H1 (cell line): ENCODE measurements at regions not wholly inside any gene's neighbourhood (a gene's known extent, or its start where the extent isn't known, plus 50 kb on each side); places are given as distances from the start of the nearest gene placed in this dataset.

Experiments
- CTCF ChIA-PET: fragments of 300-600 bp; sonication (Branson Sonifier 250); formaldehyde crosslinking; loops from one replicate; lab custom pipeline; 2021; ENCODE audit not compliant: partially characterized antibody; lab: Charles Lee
- POLR2A ChIA-PET: fragments of 300-600 bp; sonication (Branson Sonifier 250); formaldehyde crosslinking; loops from one replicate; lab custom pipeline; 2021; ENCODE audit warnings: inconsistent platforms; ENCODE audit not compliant: partially characterized antibody; lab: Charles Lee
- DNase-seq, 2 experiments: peaks; one replicate each; pipeline versions ENCODE4 v3.0.0 to v3.0.0-alpha.2; 2010 to 2022; ENCODE audit warnings: low spot score in 2 of 2, low read depth in 1 of 2, mixed read lengths in 1 of 2
- FAIRE-seq: peaks from 2 replicates; lab custom pipeline; 2011; peaks lifted over from hg19 to GRCh38; lab: Jason Lieb, UNC
- H2AFZ ChIP-seq: 2 replicates; pipeline ENCODE4 v1.8.1; 2012; ENCODE audit warnings: low read length, inconsistent platforms
- H2AK5ac ChIP-seq: 2 replicates; pipeline ENCODE4 v1.6.1; 2013; ENCODE audit warnings: low read depth, low read length
- H2BK120ac ChIP-seq: replicated peaks from 2 replicates; pipeline ENCODE3; 2013; ENCODE audit warnings: low read depth, low read length, inconsistent platforms
- H2BK12ac ChIP-seq: 2 replicates; pipeline ENCODE4 v1.6.1; 2013; ENCODE audit warnings: low read depth, low read length
- H2BK15ac ChIP-seq: 2 replicates; pipeline ENCODE4 v1.6.1; 2013; ENCODE audit warnings: low read length
- H2BK20ac ChIP-seq: 2 replicates; pipeline ENCODE4 v1.6.1; 2013; ENCODE audit warnings: low read length
- H2BK5ac ChIP-seq: 2 replicates; pipeline ENCODE4 v1.6.1; 2013; ENCODE audit warnings: low read depth, low read length
- H3K14ac ChIP-seq: 2 replicates; pipeline ENCODE4 v1.6.1; 2013; ENCODE audit warnings: inconsistent platforms; ENCODE audit not compliant: insufficient read length
- H3K18ac ChIP-seq: 2 replicates; pipeline ENCODE4 v1.6.1; 2013; ENCODE audit warnings: low read length; ENCODE audit errors: extremely low read depth
- H3K23ac ChIP-seq: 2 replicates; pipeline ENCODE4 v1.6.1; 2013; ENCODE audit warnings: inconsistent platforms; ENCODE audit not compliant: insufficient read length
- H3K23me2 ChIP-seq: 2 replicates; pipeline ENCODE4 v1.6.1; 2013; ENCODE audit warnings: low read depth, low read length
- H3K27ac ChIP-seq: 2 replicates; pipeline ENCODE4 v1.6.1; 2011; ENCODE audit warnings: low read depth, low read length, inconsistent platforms
- H3K27me3 ChIP-seq, 4 experiments: replicated peaks in 1 of 4; 1 replicate in 1 of 4; 2 replicates in 3 of 4; pipeline versions ENCODE4 v1.6.1 to v1.8.1; 2011 to 2013; ENCODE audit warnings: low read length in 3 of 4, mild to moderate bottlenecking in 3 of 4, inconsistent platforms in 2 of 4, mixed read lengths in 2 of 4, moderate library complexity in 1 of 4; ENCODE audit not compliant: control insufficient read depth in 3 of 4, insufficient read depth in 3 of 4; ENCODE audit errors: extremely low read depth in 1 of 4
- H3K36me3 ChIP-seq, 4 experiments: 2 replicates each; pipeline versions ENCODE4 v1.6.1 to v1.8.1; 2011 to 2013; ENCODE audit warnings: mild to moderate bottlenecking in 4 of 4, low read length in 3 of 4, moderate library complexity in 2 of 4, control low read depth in 1 of 4, inconsistent platforms in 1 of 4; ENCODE audit not compliant: insufficient read depth in 4 of 4, control insufficient read depth in 2 of 4
- H3K4ac ChIP-seq: replicated peaks from 2 replicates; pipeline ENCODE3; 2013; ENCODE audit warnings: low read length, low read depth, mixed read lengths, inconsistent platforms; ENCODE audit not compliant: insufficient read length
- H3K4me1 ChIP-seq, 4 experiments: replicated peaks in 1 of 4; 1 replicate in 1 of 4; 2 replicates in 3 of 4; pipeline versions ENCODE4 v1.6.1 to v1.8.1; 2011 to 2013; ENCODE audit warnings: low read length in 3 of 4, inconsistent platforms in 2 of 4, mixed read lengths in 1 of 4; ENCODE audit not compliant: insufficient read depth in 4 of 4, control insufficient read depth in 3 of 4
- H3K4me2 ChIP-seq, 2 experiments: 2 replicates each; pipeline versions ENCODE4 v1.6.1 to v1.8.1; 2011 to 2013; ENCODE audit warnings: low read depth in 2 of 2, low read length in 2 of 2, control low read depth in 1 of 2, inconsistent platforms in 1 of 2, mild to moderate bottlenecking in 1 of 2; ENCODE audit not compliant: insufficient read depth in 1 of 2
- H3K4me3 ChIP-seq, 4 experiments: fragments of 200-600, 300-600 bp in 1 of 4; sonication (generic), shearing (Covaris generic), sonication (Bioruptor Twin) in 1 of 4; 2 replicates each; pipeline versions ENCODE4 v1.5.1 to v1.8.1; 2011 to 2016; ENCODE audit warnings: low read length in 4 of 4, low read depth in 3 of 4, control low read depth in 2 of 4, inconsistent platforms in 2 of 4, mild to moderate bottlenecking in 2 of 4, mixed read lengths in 1 of 4, moderate library complexity in 1 of 4; ENCODE audit not compliant: insufficient read depth in 2 of 4; ENCODE audit errors: extremely low read depth in 1 of 4
- H3K56ac ChIP-seq: replicated peaks from 2 replicates; pipeline ENCODE3; 2013; ENCODE audit warnings: low read depth, mild to moderate bottlenecking, mixed read lengths, low read length, inconsistent platforms; ENCODE audit not compliant: insufficient read length
- H3K79me1 ChIP-seq: 2 replicates; pipeline ENCODE4 v1.6.1; 2013; ENCODE audit warnings: low read depth, low read length, control low read depth
- H3K79me2 ChIP-seq, 2 experiments: 2 replicates each; pipeline versions ENCODE4 v1.6.1 to v1.8.1; 2012 to 2013; ENCODE audit warnings: low read length in 2 of 2, mild to moderate bottlenecking in 2 of 2, inconsistent platforms in 1 of 2; ENCODE audit not compliant: insufficient read depth in 2 of 2, control insufficient read depth in 1 of 2
- H3K9ac ChIP-seq, 4 experiments: replicated peaks in 1 of 4; 1 replicate in 1 of 4; 2 replicates in 3 of 4; pipeline versions ENCODE4 v1.6.1 to v1.8.1; 2011 to 2013; ENCODE audit warnings: low read depth in 3 of 4, low read length in 3 of 4, control low read depth in 2 of 4, mild to moderate bottlenecking in 2 of 4, moderate library complexity in 2 of 4, inconsistent platforms in 1 of 4; ENCODE audit errors: extremely low read depth in 1 of 4
- H3K9me3 ChIP-seq, 2 experiments: 2 replicates each; pipeline versions ENCODE4 v1.6.1 to v1.8.1; 2012 to 2013; ENCODE audit warnings: mild to moderate bottlenecking in 2 of 2, moderate library complexity in 2 of 2, control low read depth in 1 of 2, inconsistent platforms in 1 of 2, low read depth in 1 of 2, low read length in 1 of 2, mixed read lengths in 1 of 2; ENCODE audit not compliant: insufficient read depth in 2 of 2
- H4K20me1 ChIP-seq, 2 experiments: replicated peaks in 1 of 2; 2 replicates each; pipeline versions ENCODE3 to v1.8.1; 2011 to 2013; ENCODE audit warnings: inconsistent platforms in 2 of 2, low read length in 2 of 2, mild to moderate bottlenecking in 1 of 2; ENCODE audit not compliant: insufficient read depth in 2 of 2, control insufficient read depth in 1 of 2
- H4K5ac ChIP-seq: 2 replicates; pipeline ENCODE4 v1.6.1; 2013; ENCODE audit warnings: low read length, low read depth, mixed read lengths, inconsistent platforms; ENCODE audit not compliant: insufficient read length
- H4K8ac ChIP-seq: 2 replicates; pipeline ENCODE4 v1.8.0; 2013; ENCODE audit warnings: mild to moderate bottlenecking, moderate library complexity, low read length, inconsistent platforms; ENCODE audit not compliant: insufficient read depth; ENCODE audit errors: extremely low read depth
- H4K91ac ChIP-seq: replicated peaks from 2 replicates; pipeline ENCODE3; 2013; ENCODE audit warnings: low read length, mixed read lengths, inconsistent platforms; ENCODE audit not compliant: insufficient read length
- ASH2L ChIP-seq: fragments of 200-600, 300-600 bp; sonication (generic); IDR thresholded peaks from one replicate; pipeline ENCODE4 v1.7.1; 2017; ENCODE audit warnings: low read length
- EZH2 ChIP-seq: fragments of 200-600 bp; sonication (generic); IDR thresholded peaks from 2 replicates; pipeline ENCODE4 v1.7.1; 2012; ENCODE audit warnings: low read depth, mild to moderate bottlenecking, moderate library complexity, low read length, inconsistent platforms; ENCODE audit not compliant: severe bottlenecking
- KDM4A ChIP-seq: IDR thresholded peaks from one replicate; pipeline ENCODE4 v1.7.1; 2012; ENCODE audit warnings: low read depth, mild to moderate bottlenecking, moderate library complexity, low read length, inconsistent platforms; ENCODE audit not compliant: severe bottlenecking
- POU5F1 ChIP-seq: IDR thresholded peaks from 2 replicates; pipeline ENCODE4 v1.6.1; 2011; ENCODE audit warnings: low read depth, mild to moderate bottlenecking, low read length, moderate library complexity
- RAD21 ChIP-seq, 2 experiments: IDR thresholded peaks in 1 of 2; conservative IDR thresholded peaks in 1 of 2; 2 replicates each; pipeline ENCODE4 v1.6.1; 2011; ENCODE audit warnings: low read depth in 2 of 2, low read length in 2 of 2, improper control_type of control experiment in 1 of 2, inconsistent platforms in 1 of 2, mild to moderate bottlenecking in 1 of 2, moderate library complexity in 1 of 2
- RXRA ChIP-seq: IDR thresholded peaks from 2 replicates; pipeline ENCODE4 v1.6.1; 2011; ENCODE audit warnings: low read depth, mild to moderate bottlenecking, low read length, moderate library complexity; ENCODE audit not compliant: insufficient read depth
- SAP30 ChIP-seq: fragments of 300-600 bp; sonication (generic); IDR thresholded peaks from 2 replicates; pipeline ENCODE4 v1.7.1; 2012; ENCODE audit warnings: low read length, moderate library complexity, mild to moderate bottlenecking, inconsistent platforms; ENCODE audit not compliant: insufficient read depth, insufficient replicate concordance
- TEAD4 ChIP-seq: IDR thresholded peaks from 2 replicates; pipeline ENCODE4 v1.6.1; 2012; ENCODE audit warnings: low read depth, low read length, inconsistent platforms, mixed read lengths
- YY1 ChIP-seq: IDR thresholded peaks from 2 replicates; pipeline ENCODE4 v1.6.1; 2011; ENCODE audit warnings: low read depth, mild to moderate bottlenecking, low read length
- WGBS, 2 experiments: shearing (Covaris generic) in 1 of 2; methylation state at CpG; one replicate each; pipeline versions ENCODE4 v1.1.6 to v1.1.7; 2013 to 2015; ENCODE audit warnings: low lambda C conversion rate in 2 of 2, mixed read lengths in 2 of 2, inconsistent platforms in 1 of 2, low coverage in 1 of 2, missing lambda C conversion rate in 1 of 2; ENCODE audit not compliant: insufficient replicate concordance in 2 of 2, insufficient coverage in 1 of 2, insufficient read length in 1 of 2; ENCODE audit errors: extremely low coverage in 1 of 2, missing lambda C conversion rate in 1 of 2; 5-methylcytosine and 5-hydroxymethylcytosine counted together

GRCh38 chr18:78816916-78817315 is 162.7 kb upstream of the SALL3 start:
- no peaks in the 10 kb centered on the region for H3K23me2 ChIP-seq
- H4K8ac ChIP-seq, result no peak overlapping the region
- no peak overlapping the region for H2AFZ ChIP-seq
- no peak for FAIRE-seq
- no peaks in the 10 kb centered on the region for H3K79me1 ChIP-seq
- no peak overlapping the region for H3K23ac ChIP-seq
- no peak overlapping the region for H4K91ac ChIP-seq
- H3K4ac ChIP-seq, result no peak overlapping the region
- H4K20me1 ChIP-seq, result no peaks in the 10 kb centered on the region
- no peak overlapping the region for H3K27ac ChIP-seq
- H2AK5ac ChIP-seq, result no peak overlapping the region
- DNase-seq, result no peak
- no peak overlapping the region for H3K4me3 ChIP-seq
- H3K56ac ChIP-seq, result no peak overlapping the region
- H2BK120ac ChIP-seq, result no peak overlapping the region
- H3K79me2 ChIP-seq, result no peaks in the 10 kb centered on the region
- no peak overlapping the region for H3K18ac ChIP-seq
- H3K9ac ChIP-seq, result no peak overlapping the region
- H2BK20ac ChIP-seq, result no peak overlapping the region
- no peak overlapping the region for H3K14ac ChIP-seq
- no peak overlapping the region for H2BK5ac ChIP-seq
- no peaks in the 10 kb centered on the region for H3K27me3 ChIP-seq
- H3K9me3 ChIP-seq, result no peaks in the 10 kb centered on the region
- H4K5ac ChIP-seq, result no peak overlapping the region
- CTCF ChIA-PET, result interaction anchor here (1.2 to 2.0 kb wide), 2 partner anchors 10 to 126 kb away, joined by 3 to 5 read pairs; no protein-coding TSS in a partner anchor
- no peaks in the 10 kb centered on the region for H3K36me3 ChIP-seq
- no peak overlapping the region for H3K4me2 ChIP-seq
- TF ChIP-seq YY1 (no peak), POU5F1 (no peak), SAP30 (no peak), TEAD4 (no peak), RXRA (no peak), KDM4A (no peak), EZH2 (no peak), ASH2L (no peak), RAD21 (IDR thresholded peaks at IDR 0.05 in 1 of 2, conservative IDR thresholded peaks at IDR 0.05 in 1 of 2; ENCODE audit: low read depth in 2 of 2, low read length in 2 of 2) (no peak)
- 95% methylated on average over 12 of the region's 21 CpGs; no CpG with 5 or more reads in 1 of the 2 experiments for WGBS, 2 experiments
- H3K4me1 ChIP-seq, result peaks cover 3 to 13% (median 8%) of the 10 kb centered on the region in 4 experiments
- H2BK15ac ChIP-seq, result no peak overlapping the region
- H2BK12ac ChIP-seq, result no peak overlapping the region
- POLR2A ChIA-PET, result no interaction called here
